IMR-90 (cell line): ENCODE measurements at regions not wholly inside any gene's neighbourhood (a gene's known extent, or its start where the extent isn't known, plus 50 kb on each side); places are given as distances from the start of the nearest gene placed in this dataset.

Experiments used
- CEBPB ChIP-seq: IDR thresholded peaks from 2 replicates; pipeline ENCODE4 v1.6.1; 2012; ENCODE audit warnings: low read depth, low read length, improper control_type of control experiment
- CHD1 ChIP-seq: IDR thresholded peaks from 2 replicates; pipeline ENCODE4 v1.6.1; 2012; ENCODE audit warnings: low read depth, low read length, improper control_type of control experiment
- CTCF ChIP-seq: conservative IDR thresholded peaks from 2 replicates; pipeline ENCODE4 v1.5.1; 2012; ENCODE audit warnings: mild to moderate bottlenecking, low read depth, low read length, improper control_type of control experiment
- ELK1 ChIP-seq: fragments of 150-350 bp; IDR thresholded peaks from 2 replicates; pipeline ENCODE4 v1.6.1; 2016; ENCODE audit warnings: low read depth, mild to moderate bottlenecking, low read length, moderate library complexity, borderline replicate concordance
- FOS ChIP-seq: fragments of 150-350 bp; IDR thresholded peaks from 2 replicates; pipeline ENCODE4 v1.6.1; 2016; ENCODE audit warnings: low read depth, low read length
- MAFK ChIP-seq: IDR thresholded peaks from 2 replicates; pipeline ENCODE4 v1.6.1; 2012; ENCODE audit warnings: low read depth, low read length, improper control_type of control experiment
- MAZ ChIP-seq: IDR thresholded peaks from 2 replicates; pipeline ENCODE4 v1.6.1; 2012; ENCODE audit warnings: low read depth, mild to moderate bottlenecking, low read length, improper control_type of control experiment, moderate library complexity, borderline replicate concordance
- MXI1 ChIP-seq: IDR thresholded peaks from 2 replicates; pipeline ENCODE4 v1.6.1; 2012; ENCODE audit warnings: low read depth, mild to moderate bottlenecking, low read length, moderate library complexity, borderline replicate concordance
- POLR2A ChIP-seq: IDR thresholded peaks from 2 replicates; pipeline ENCODE4 v1.6.1; 2012; ENCODE audit warnings: mild to moderate bottlenecking, low read depth, low read length
- RAD21 ChIP-seq: IDR thresholded peaks from 2 replicates; pipeline ENCODE4 v1.6.1; 2012; ENCODE audit warnings: low read length, improper control_type of control experiment
- RCOR1 ChIP-seq: IDR thresholded peaks from 2 replicates; pipeline ENCODE4 v1.6.1; 2012; ENCODE audit warnings: mild to moderate bottlenecking, low read length, improper control_type of control experiment; ENCODE audit not compliant: insufficient replicate concordance
- RFX5 ChIP-seq: IDR thresholded peaks from 2 replicates; pipeline ENCODE4 v1.8.0; 2012; ENCODE audit warnings: low read depth, mild to moderate bottlenecking, low read length, moderate library complexity
- SMC3 ChIP-seq: fragments of 150-350 bp; IDR thresholded peaks from 2 replicates; pipeline ENCODE4 v1.6.1; 2016; ENCODE audit warnings: low read depth, mild to moderate bottlenecking, antibody characterized with exemption, low read length, moderate library complexity
- USF2 ChIP-seq: fragments of 150-350 bp; IDR thresholded peaks from 2 replicates; pipeline ENCODE4 v1.6.1; 2017; ENCODE audit warnings: mild to moderate bottlenecking, antibody characterized with exemption, low read length, low read depth

- no peak for TF ChIP-seq POLR2A
- TF ChIP-seq CTCF: no peak
- no peak for TF ChIP-seq MXI1
- no peak for TF ChIP-seq CHD1
- no peak for TF ChIP-seq ELK1
- TF ChIP-seq RCOR1: no peak
- TF ChIP-seq MAZ: no peak
- TF ChIP-seq RAD21: no peak
- TF ChIP-seq USF2: no peak
- no peak for TF ChIP-seq SMC3
- no peak for TF ChIP-seq CEBPB
- TF ChIP-seq MAFK: no peak
- no peak for TF ChIP-seq FOS
- no peak for TF ChIP-seq RFX5
These were observed 147.4 kb upstream of the MAOA start for GRCh38 chrX:43508694-43509093.
